ENCODE measurements at regions not wholly inside any gene's neighbourhood (a gene's known extent, or its start where the extent isn't known, plus 50 kb on each side); places are given as distances from the start of the nearest gene placed in this dataset.

DNA sequence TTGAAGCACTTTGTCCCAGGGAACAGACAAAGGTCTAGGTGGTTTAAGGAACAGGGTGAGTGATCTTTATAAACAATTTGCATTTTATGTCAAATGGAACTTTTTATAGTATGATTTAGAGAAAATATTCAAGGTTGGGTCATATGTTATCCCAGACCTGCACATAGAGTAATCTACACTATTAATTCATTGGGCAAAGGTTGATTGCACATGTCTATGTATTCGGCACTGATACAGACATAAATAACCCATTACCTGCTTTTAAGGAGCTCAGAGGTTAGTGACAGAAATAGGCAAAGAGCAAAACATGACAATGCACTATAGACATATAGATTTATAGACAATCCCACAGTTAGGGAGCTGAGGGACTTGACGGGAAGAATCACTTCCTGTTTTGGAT, 141.5 kb upstream of the UBASH3B start:
- in situ Hi-C loops (cut with HindIII; ENCODE audit: low pct_unique_long_range_greater_than_20kb, low sequenced_read_pairs), result no loop called here
- TF ChIP-seq JUND (IDR thresholded peaks at IDR 0.05; ENCODE audit: low read depth), result no peak
- no peak for DNase-seq (ENCODE audit: low read depth in 1 of 2, low spot score in 1 of 2)

DNA sequence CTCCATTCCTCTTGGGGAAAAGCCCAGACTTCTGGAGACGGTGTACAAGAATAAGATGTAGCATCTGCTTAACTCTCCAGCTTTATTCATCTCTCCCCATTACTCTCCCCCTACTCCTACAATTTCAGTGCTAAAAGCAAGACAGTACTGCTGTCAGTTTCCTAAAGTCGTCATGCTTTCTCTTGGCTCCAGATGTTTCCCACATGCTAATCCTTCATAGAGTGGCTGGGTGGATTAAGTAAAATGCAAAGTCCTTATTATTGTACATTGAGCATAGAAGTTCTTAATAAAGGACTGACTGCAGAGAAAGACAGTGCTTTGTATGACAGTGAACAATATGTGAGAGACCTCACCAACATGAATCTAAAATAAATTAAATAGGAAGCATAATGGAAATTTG, 142.2 kb upstream of the UBASH3B start:
- TF ChIP-seq JUND (IDR thresholded peaks at IDR 0.05; ENCODE audit: low read depth), result no peak
- in situ Hi-C loops (cut with HindIII; ENCODE audit: low pct_unique_long_range_greater_than_20kb, low sequenced_read_pairs), result no loop called here

DNA sequence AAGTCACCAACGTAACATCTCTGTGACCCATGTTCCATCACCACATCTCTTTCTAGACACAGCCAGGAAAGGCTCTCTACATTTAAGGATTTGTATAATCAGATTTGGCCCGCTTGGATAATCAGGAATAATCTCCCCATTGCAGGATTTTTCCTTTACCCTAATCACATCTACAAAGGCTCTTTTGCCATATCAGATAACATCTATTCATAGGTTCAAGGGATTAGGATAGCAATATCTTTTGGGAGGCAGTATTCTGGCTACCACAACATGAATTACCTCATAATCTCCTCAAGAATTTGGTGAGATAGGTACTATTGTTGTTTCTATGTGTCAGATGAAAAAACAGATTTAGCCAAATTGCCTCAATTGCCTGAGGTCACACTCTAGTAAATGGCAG, 142.8 kb upstream of the UBASH3B start:
- in situ Hi-C loops (cut with HindIII; ENCODE audit: low pct_unique_long_range_greater_than_20kb, low sequenced_read_pairs), result no loop called here
- TF ChIP-seq JUND (IDR thresholded peaks at IDR 0.05; ENCODE audit: low read depth), result no peak
- no peak for DNase-seq (ENCODE audit: low read depth in 1 of 2, low spot score in 1 of 2)

More for the DNA sequence above, 142.2 kb upstream of the UBASH3B start:
- no peak for DNase-seq (ENCODE audit: low read depth in 1 of 2, low spot score in 1 of 2)

DNA sequence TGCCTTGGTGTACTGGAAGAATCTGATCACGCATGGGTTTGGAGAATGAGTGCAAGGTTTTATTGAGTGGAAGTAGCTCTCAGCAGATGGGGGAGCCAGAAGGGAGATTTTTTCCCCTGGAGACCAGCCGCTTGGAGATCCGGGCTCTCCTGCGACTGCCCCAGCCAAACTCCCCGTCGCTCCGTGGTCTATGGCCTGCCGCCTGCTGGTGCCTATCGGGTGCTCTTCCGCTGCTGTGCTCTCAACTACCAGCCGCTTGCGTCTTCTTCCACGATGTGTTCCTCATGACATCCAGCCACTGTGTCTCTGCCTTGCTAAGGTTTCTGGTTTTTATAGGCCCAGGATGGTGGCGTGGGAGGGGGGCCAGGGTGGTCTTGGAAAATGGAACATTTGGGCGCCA, 145.6 kb upstream of the UBASH3B start:
- TF ChIP-seq JUND (IDR thresholded peaks at IDR 0.05; ENCODE audit: low read depth), result no peak
- in situ Hi-C loops (cut with HindIII; ENCODE audit: low pct_unique_long_range_greater_than_20kb, low sequenced_read_pairs), result no loop called here
- DNase-seq (ENCODE audit: low read depth in 1 of 2, low spot score in 1 of 2), result no peak

DNA sequence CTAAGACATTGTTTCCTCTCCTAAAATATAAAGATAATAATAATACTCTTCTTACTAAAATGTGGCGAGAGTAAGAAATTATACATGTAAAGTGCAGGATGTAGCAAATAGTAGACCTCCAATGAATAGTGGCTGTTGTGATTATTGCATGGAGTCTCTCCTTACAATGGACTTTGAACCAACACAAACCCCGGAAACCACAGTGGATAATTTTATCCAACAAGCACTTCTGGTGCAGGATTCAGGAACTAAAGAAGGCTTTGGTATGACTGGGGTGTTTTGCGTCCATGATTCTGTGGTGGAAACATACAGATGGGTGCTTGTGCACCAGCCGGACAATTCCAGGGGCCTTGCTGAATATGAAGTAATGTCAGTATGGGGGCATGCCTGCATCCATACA, 146.4 kb upstream of the UBASH3B start:
- in situ Hi-C loops (cut with HindIII; ENCODE audit: low pct_unique_long_range_greater_than_20kb, low sequenced_read_pairs), result no loop called here
- DNase-seq (ENCODE audit: low read depth in 1 of 2, low spot score in 1 of 2), result no peak
- no peak for TF ChIP-seq JUND (IDR thresholded peaks at IDR 0.05; ENCODE audit: low read depth)

DNA sequence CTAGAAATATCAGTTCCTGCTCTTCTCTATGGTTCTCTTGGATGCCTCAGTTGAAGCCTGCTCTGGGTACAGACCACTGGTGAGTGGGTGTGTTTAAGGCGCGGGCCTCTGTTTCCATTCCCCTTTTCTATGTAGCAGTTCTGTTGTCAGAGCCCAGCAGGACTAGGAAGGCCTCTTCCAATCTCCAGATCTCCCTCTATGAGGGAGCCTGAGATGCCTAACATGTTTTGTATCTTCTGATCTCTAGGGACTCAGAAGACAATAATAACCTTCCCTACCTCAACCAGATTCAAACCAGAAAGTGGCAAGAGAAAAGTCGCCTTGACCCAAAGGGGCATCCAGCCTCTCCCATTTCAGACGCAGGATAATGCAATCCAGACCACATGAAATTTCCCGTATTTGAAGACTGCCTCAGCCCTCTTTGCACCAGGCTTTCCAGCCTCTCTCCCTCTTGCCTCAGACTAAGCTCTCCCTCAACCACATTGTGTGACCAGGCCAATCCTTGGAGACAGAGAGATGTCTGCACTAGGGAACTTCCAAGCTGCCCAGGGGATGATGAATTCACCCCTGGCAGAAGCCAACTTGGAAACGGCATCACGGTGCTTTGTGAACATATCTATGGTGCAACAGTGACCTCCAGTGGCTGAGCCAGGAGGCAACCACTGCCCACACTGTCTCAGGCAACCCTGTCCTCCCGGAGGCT, 150.1 kb upstream of the UBASH3B start:
- in situ Hi-C loops (cut with HindIII; ENCODE audit: low pct_unique_long_range_greater_than_20kb, low sequenced_read_pairs), result no loop called here
- peak; percentile 82 to 84 for DNase-seq (ENCODE audit: low read depth in 1 of 2, low spot score in 1 of 2)
- no peak for TF ChIP-seq JUND (IDR thresholded peaks at IDR 0.05; ENCODE audit: low read depth)

DNA sequence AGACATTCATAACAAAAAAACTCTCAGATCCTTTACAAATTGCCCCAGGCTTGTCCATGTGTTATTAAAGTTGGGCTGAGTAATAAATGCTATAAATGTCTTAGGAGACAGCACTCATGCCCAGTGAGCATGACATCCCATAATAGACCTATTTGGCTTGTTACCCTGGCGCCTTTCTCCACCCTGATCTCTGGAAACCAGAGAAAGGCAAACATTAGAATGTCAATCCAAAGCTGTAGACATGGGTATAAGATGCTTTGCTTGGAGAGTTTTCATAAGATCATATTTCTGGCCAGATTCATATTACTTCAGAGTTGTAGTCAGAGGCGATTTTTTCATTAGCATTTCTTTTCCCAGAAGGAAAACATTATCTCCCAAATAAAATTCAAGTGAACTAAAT, 161.3 kb upstream of the UBASH3B start:
- no peak for DNase-seq (ENCODE audit: low read depth in 1 of 2, low spot score in 1 of 2)
- no peak for TF ChIP-seq JUND (IDR thresholded peaks at IDR 0.05; ENCODE audit: low read depth)
- in situ Hi-C loops (cut with HindIII; ENCODE audit: low pct_unique_long_range_greater_than_20kb, low sequenced_read_pairs), result no loop called here

DNA sequence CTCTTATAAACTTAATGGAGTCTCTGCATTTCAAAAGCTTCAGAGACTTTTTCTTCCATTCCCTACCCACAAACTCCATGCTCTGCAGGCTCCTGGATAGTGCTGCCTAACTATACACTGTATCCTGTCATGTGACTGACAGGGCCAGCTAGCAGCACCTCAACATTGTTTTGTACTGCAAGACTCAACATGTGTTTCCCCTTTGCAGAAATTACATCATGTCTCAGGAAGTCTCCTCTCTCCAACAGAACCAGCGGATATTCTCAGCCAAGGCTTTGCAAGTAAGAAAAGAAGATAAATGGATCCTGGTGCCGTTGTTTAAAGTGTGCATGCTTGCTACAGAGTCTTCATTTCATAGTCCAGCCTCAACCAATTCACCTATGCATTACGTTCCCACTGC, 164.0 kb upstream of the UBASH3B start:
- in situ Hi-C loops (cut with HindIII; ENCODE audit: low pct_unique_long_range_greater_than_20kb, low sequenced_read_pairs), result no loop called here
- no peak for DNase-seq (ENCODE audit: low read depth in 1 of 2, low spot score in 1 of 2)
- no peak for TF ChIP-seq JUND (IDR thresholded peaks at IDR 0.05; ENCODE audit: low read depth)

DNA sequence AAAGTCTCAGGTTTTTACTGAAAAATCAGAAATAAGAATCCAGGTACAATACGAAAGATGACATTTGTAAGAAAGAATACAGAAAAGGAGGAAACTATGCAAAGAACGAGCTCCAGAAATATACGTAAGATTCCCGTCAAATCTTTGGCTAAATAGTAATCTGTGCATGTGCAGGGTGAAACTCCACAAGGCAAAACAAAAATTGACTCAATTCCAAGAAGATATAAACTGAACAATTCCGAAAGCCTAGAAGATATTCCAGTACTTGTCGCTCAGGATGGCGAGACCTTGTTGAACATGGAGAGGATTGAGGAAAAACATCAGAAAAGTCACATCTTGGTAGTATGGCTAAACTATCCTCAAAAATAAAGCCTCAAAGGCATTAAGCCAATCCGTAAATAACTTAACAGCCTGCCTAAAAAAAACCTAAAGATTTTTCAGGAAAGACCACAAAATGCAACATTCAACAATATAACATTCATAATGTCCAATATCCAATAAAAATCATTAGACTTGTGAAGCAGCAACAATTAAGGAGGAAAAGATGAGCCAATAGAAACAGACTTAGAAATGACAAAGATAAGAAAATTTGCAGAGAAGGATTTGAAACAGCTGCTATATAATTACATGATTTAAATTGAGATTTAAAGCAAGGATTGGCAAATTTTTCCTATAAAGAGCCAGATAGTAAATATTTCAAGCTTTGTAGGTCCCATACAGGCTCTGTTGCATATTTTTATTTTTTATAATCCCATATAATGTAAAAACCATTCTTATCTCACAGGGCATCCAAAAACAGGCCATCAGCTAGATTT, 166.4 kb upstream of the UBASH3B start:
- no peak for TF ChIP-seq JUND (IDR thresholded peaks at IDR 0.05; ENCODE audit: low read depth)
- in situ Hi-C loops (cut with HindIII; ENCODE audit: low pct_unique_long_range_greater_than_20kb, low sequenced_read_pairs), result no loop called here
- no peak for DNase-seq (ENCODE audit: low read depth in 1 of 2, low spot score in 1 of 2)

DNA sequence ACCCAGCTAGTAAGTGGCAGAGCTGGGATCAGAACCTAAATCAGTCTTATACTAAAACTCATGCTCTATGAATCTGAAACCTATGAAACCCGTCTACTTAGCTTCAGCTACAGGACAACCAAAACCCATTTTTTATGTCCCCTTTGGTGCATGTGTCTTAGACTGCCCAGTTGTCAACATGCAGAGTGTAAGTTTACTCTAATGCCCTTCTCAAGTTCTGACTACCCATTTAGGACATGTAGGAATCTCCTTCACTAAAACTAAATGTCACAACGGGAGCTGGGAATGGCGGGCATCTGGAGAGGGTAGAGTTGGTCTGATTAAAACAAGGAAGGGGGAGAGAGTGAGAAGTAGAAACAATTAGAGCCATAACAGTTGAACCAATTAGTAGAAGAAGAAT, 167.9 kb upstream of the UBASH3B start:
- in situ Hi-C loops (cut with HindIII; ENCODE audit: low pct_unique_long_range_greater_than_20kb, low sequenced_read_pairs), result no loop called here
- DNase-seq (ENCODE audit: low read depth in 1 of 2, low spot score in 1 of 2), result no peak
- TF ChIP-seq JUND (IDR thresholded peaks at IDR 0.05; ENCODE audit: low read depth), result no peak

DNA sequence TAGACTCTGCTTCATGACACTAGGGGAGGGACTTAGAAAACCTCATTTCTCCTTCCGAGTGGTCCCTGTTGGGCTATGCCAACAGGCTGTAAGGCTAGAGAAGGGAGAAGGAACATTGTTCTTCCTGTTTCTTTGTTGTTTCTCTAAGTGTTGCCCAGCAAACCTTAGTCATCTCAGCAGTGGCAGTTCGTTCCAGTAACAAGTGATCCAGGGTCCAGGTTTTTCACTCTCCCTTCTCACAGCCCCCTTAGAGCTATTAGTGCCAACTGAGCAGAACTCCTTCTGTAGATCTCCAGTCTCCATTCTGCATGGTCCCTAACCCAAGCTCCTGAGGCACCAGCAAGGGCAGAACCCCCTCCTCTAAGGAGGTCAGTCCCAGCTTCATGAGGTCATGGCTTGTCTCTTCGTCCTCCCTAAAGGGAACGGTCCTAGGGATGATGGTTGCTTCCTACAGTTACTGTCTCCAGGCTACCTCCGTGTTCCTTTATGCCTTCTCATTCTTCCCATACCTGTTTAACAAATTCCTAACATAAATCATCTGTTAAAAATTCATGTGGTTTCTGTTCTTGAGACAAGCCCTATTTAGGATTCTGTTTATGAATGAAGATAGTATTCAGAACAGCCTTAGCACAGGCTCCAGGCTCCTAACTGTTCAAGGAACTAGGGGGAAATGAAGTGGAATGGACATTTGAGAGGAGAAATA, 168.6 kb upstream of the UBASH3B start:
- no peak for TF ChIP-seq JUND (IDR thresholded peaks at IDR 0.05; ENCODE audit: low read depth)
- in situ Hi-C loops (cut with HindIII; ENCODE audit: low pct_unique_long_range_greater_than_20kb, low sequenced_read_pairs), result no loop called here
- no peak for DNase-seq (ENCODE audit: low read depth in 1 of 2, low spot score in 1 of 2)

DNA sequence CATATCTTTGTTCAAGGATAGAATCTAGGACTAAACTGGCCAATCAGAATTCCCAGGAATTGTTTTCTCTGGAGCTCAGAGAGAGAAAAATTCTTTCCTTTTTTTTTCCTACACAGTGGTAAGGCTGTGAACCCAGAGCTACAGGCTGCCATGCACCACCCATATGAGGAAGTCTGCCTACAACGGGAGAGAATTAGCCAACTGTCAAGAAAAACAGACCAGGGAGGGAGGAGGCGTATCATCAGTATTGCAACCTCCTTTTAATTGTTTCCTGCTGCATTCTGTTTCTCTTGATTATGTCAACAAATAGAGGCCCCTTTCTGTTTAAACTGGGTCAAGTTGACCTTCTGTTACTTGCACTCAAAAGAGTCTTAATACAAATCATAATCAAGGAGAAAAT, 176.5 kb upstream of the UBASH3B start:
- DNase-seq (ENCODE audit: low read depth in 1 of 2, low spot score in 1 of 2), result no peak
- TF ChIP-seq JUND (IDR thresholded peaks at IDR 0.05; ENCODE audit: low read depth), result no peak

DNA sequence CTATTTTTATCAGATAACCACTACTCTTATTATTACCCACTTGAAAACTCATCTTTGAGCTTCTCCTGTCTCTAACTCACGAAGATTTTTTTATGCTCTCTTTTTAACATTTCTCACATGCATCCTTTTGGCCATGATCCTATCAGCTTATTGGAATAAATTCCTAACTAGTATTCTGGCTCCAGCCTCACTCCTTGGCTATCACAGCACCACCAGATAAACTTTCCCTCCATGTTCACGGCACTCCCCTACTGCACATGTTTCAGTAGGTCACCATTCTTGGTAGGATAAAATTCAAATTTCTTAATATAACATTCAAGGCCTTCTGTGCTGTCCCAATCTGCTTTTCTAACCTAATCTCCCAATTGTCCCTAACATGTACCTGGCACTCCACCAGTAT, 186.6 kb upstream of the UBASH3B start:
- no peak for TF ChIP-seq JUND (IDR thresholded peaks at IDR 0.05; ENCODE audit: low read depth)
- in situ Hi-C loops (cut with HindIII; ENCODE audit: low pct_unique_long_range_greater_than_20kb, low sequenced_read_pairs), result no loop called here

More for the DNA sequence above, 176.5 kb upstream of the UBASH3B start:
- in situ Hi-C loops (cut with HindIII; ENCODE audit: low pct_unique_long_range_greater_than_20kb, low sequenced_read_pairs), result no loop called here

More for the DNA sequence above, 186.6 kb upstream of the UBASH3B start:
- DNase-seq (ENCODE audit: low read depth in 1 of 2, low spot score in 1 of 2), result no peak
